ENCODE measurements at regions not wholly inside any gene's neighbourhood (a gene's known extent, or its start where the extent isn't known, plus 50 kb on each side); places are given as distances from the start of the nearest gene placed in this dataset.

GRCh38 chr5:116370886-116371285 is 203.7 kb downstream of the SEMA6A start:
- Histone ChIP-seq H3K9ac (ENCODE audit: insufficient read depth, low read depth, low read length) (no peak overlapping the region), H2AFZ (ENCODE audit: low read length) (no peak overlapping the region), H4K20me1 (ENCODE audit: insufficient read depth, low read length) (no peaks in the 10 kb centered on the region), H3K4me3 (replicated peaks in 1 of 3; ENCODE audit: insufficient read depth in 1 of 3, low read depth in 2 of 3, low read length in 3 of 3) (no peak overlapping the region), H3K27ac (ENCODE audit: extremely low read length, insufficient read depth, low read length) (no peak overlapping the region), H3K9me3 (ENCODE audit: low read length) (no peaks in the 10 kb centered on the region), H3K4me2 (ENCODE audit: low read depth, low read length) (no peak overlapping the region), H3K4me1 (ENCODE audit: insufficient read depth, low read length) (peaks cover 21% of the 10 kb centered on the region), H3K79me2 (ENCODE audit: insufficient read depth, low read length) (no peaks in the 10 kb centered on the region), H3K36me3 (replicated peaks in 1 of 2; ENCODE audit: control insufficient read depth in 1 of 2, insufficient read depth in 2 of 2, low read length in 2 of 2) (no peaks in the 10 kb centered on the region), H3K27me3 (ENCODE audit: control insufficient read depth in 1 of 2, insufficient read depth in 2 of 2, low read length in 2 of 2) (no peaks in the 10 kb centered on the region)
- in situ Hi-C loops (cut with HindIII; ENCODE audit: extremely low pct_ligation_motif_present, low pct_unique_long_range_greater_than_20kb): no loop called here
- ChIA-PET POLR2A (no interaction called here), CTCF (ENCODE audit: low intra/inter-chr PET ratio, low total read pairs) (no interaction called here)
- BruUV-seq (replicated peaks): no TSS peak
- DNase-seq (ENCODE audit: low spot score) (no peak), ATAC-seq (no peak), FAIRE-seq (no peak)
- WGBS (ENCODE audit: low lambda C conversion rate): 78% methylated on average over 2 of the region's 2 CpGs
- TF ChIP-seq PRDM4 (CRISPR knock-in tag; IDR thresholded peaks at IDR 0.05; ENCODE audit: borderline replicate concordance) (no peak), ZZZ3 (CRISPR knock-in tag; IDR thresholded peaks at IDR 0.05; ENCODE audit: borderline replicate concordance) (no peak), ZNF121 (CRISPR knock-in tag; IDR thresholded peaks at IDR 0.05) (no peak), HCFC1 (IDR thresholded peaks at IDR 0.05; ENCODE audit: low read depth, low read length) (no peak), ZBTB14 (CRISPR knock-in tag; IDR thresholded peaks at IDR 0.05) (no peak), SMYD3 (CRISPR knock-in tag; IDR thresholded peaks at IDR 0.05) (no peak), ZNF687 (CRISPR knock-in tag; IDR thresholded peaks at IDR 0.05) (no peak), ZNF580 (CRISPR knock-in tag; IDR thresholded peaks at IDR 0.05; ENCODE audit: borderline replicate concordance, low read depth) (no peak), MXD3 (CRISPR knock-in tag; IDR thresholded peaks at IDR 0.05) (no peak), ZFP36L2 (CRISPR knock-in tag; IDR thresholded peaks at IDR 0.05) (no peak), ZNF776 (CRISPR knock-in tag; IDR thresholded peaks at IDR 0.05) (no peak), LBX2 (CRISPR knock-in tag; IDR thresholded peaks at IDR 0.05; ENCODE audit: borderline replicate concordance) (no peak), HIVEP1 (CRISPR knock-in tag; IDR thresholded peaks at IDR 0.05) (no peak), SNAPC5 (CRISPR knock-in tag; IDR thresholded peaks at IDR 0.05; ENCODE audit: borderline replicate concordance) (no peak), DPF2 (CRISPR knock-in tag; IDR thresholded peaks at IDR 0.05; ENCODE audit: borderline replicate concordance, low read depth) (no peak)
- intact Hi-C loops (cut with micrococcal nuclease; ENCODE audit: unreplicated experiment): no loop called here
